Fibroblast of pulmonary artery (primary cell): ENCODE measurements at regions not wholly inside any gene's neighbourhood (a gene's known extent, or its start where the extent isn't known, plus 50 kb on each side); places are given as distances from the start of the nearest gene placed in this dataset.

Experiments used
- DNase-seq: peaks from one replicate; pipeline ENCODE4 v3.0.0-alpha.2; 2010; ENCODE audit warnings: low read depth
- H3K4me3 ChIP-seq: replicated peaks from 2 replicates; pipeline ENCODE4 v1.5.1; 2011; ENCODE audit warnings: low read depth, mild to moderate bottlenecking, control low read depth, low read length, moderate library complexity
- CTCF ChIP-seq: IDR thresholded peaks from 2 replicates; pipeline ENCODE4 v1.5.1; 2011; ENCODE audit warnings: mild to moderate bottlenecking, control low read depth, low read length, inconsistent platforms; ENCODE audit errors: missing control alignments

- no peak for TF ChIP-seq CTCF
- no peak for DNase-seq
- no peak overlapping the region for H3K4me3 ChIP-seq
Observed at GRCh38 chr3:82676356-82677026, 915.0 kb upstream of the GBE1 start.

GRCh38 chr3:82672966-82673365, 911.5 kb upstream of the GBE1 start:
- no peak for DNase-seq
- no peak overlapping the region for H3K4me3 ChIP-seq
- no peak for TF ChIP-seq CTCF

- no peak for TF ChIP-seq CTCF
- no peak for DNase-seq
- no peak overlapping the region for H3K4me3 ChIP-seq
Observed at GRCh38 chr3:82671466-82671865, 910.0 kb upstream of the GBE1 start.

GRCh38 chr3:82654708-82655107, 893.3 kb upstream of the GBE1 start:
- TF ChIP-seq CTCF, result no peak
- H3K4me3 ChIP-seq, result no peak overlapping the region
- no peak for DNase-seq

GRCh38 chr3:82643948-82644347, 882.5 kb upstream of the GBE1 start:
- DNase-seq, result no peak
- no peak for TF ChIP-seq CTCF
- H3K4me3 ChIP-seq, result no peak overlapping the region

GRCh38 chr3:82641701-82642100, 880.3 kb upstream of the GBE1 start:
- TF ChIP-seq CTCF, result no peak
- no peak for DNase-seq

GRCh38 chr3:82640254-82640653, 878.8 kb upstream of the GBE1 start:
- H3K4me3 ChIP-seq, result no peak overlapping the region
- TF ChIP-seq CTCF, result no peak
- no peak for DNase-seq

More at GRCh38 chr3:82641701-82642100, 880.3 kb upstream of the GBE1 start:
- no peak overlapping the region for H3K4me3 ChIP-seq
